Endodermal cell (in vitro differentiated cells): ENCODE measurements at regions not wholly inside any gene's neighbourhood (a gene's known extent, or its start where the extent isn't known, plus 50 kb on each side); places are given as distances from the start of the nearest gene placed in this dataset.

Experiments used
- DNase-seq: peaks from one replicate; pipeline ENCODE4 v3.0.0-alpha.2; 2017
- H3K27ac ChIP-seq: 2 replicates; pipeline ENCODE4 v1.5.1; 2013; ENCODE audit warnings: mild to moderate bottlenecking, low read depth, low read length, moderate library complexity
- H3K27me3 ChIP-seq: 2 replicates; pipeline ENCODE4 v1.6.1; 2013; ENCODE audit warnings: mild to moderate bottlenecking, low read length, moderate library complexity; ENCODE audit not compliant: insufficient read depth, control insufficient read depth, poor library complexity, severe bottlenecking
- H3K36me3 ChIP-seq: 2 replicates; pipeline ENCODE4 v1.7.0; 2013; ENCODE audit warnings: mild to moderate bottlenecking, low read length, moderate library complexity; ENCODE audit not compliant: control insufficient read depth, insufficient read depth
- H3K4me1 ChIP-seq: one replicate; pipeline ENCODE4 v1.7.0; 2013; ENCODE audit warnings: low read length; ENCODE audit not compliant: control insufficient read depth, insufficient read depth
- H3K4me3 ChIP-seq: 2 replicates; pipeline ENCODE4 v1.5.1; 2013; ENCODE audit warnings: mild to moderate bottlenecking, low read length, moderate library complexity
- H3K9ac ChIP-seq: 2 replicates; pipeline ENCODE4 v1.6.1; 2013; ENCODE audit warnings: mild to moderate bottlenecking, low read length, moderate library complexity; ENCODE audit not compliant: poor library complexity, severe bottlenecking; ENCODE audit errors: extremely low read depth
- H3K9me3 ChIP-seq: 2 replicates; pipeline ENCODE4 v1.6.1; 2013; ENCODE audit warnings: mild to moderate bottlenecking, low read length, moderate library complexity; ENCODE audit not compliant: control insufficient read depth
- H3K27ac Mint-ChIP-seq: 2 replicates; pipeline ENCODE4 v1.8.0; 2020; ENCODE audit warnings: mixed read lengths
- H3K27me3 Mint-ChIP-seq: 2 replicates; pipeline ENCODE4 v1.8.0; 2021; ENCODE audit warnings: mild to moderate bottlenecking, mixed read lengths; ENCODE audit not compliant: insufficient read depth
- H3K36me3 Mint-ChIP-seq: 2 replicates; pipeline ENCODE4 v1.8.0; 2020; ENCODE audit warnings: low read depth, mixed read lengths
- H3K4me1 Mint-ChIP-seq: 2 replicates; pipeline ENCODE4 v1.8.0; 2020; ENCODE audit warnings: mixed read lengths
- H3K4me3 Mint-ChIP-seq: 2 replicates; pipeline ENCODE4 v1.8.0; 2020; ENCODE audit warnings: mild to moderate bottlenecking, moderate library complexity, mixed read lengths
- H3K9me3 Mint-ChIP-seq: 2 replicates; pipeline ENCODE4 v1.8.0; 2020; ENCODE audit warnings: mild to moderate bottlenecking, mixed read lengths
- CTCF ChIP-seq: fragments of 200-600 bp; sonication (generic); conservative IDR thresholded peaks from 2 replicates; pipeline ENCODE4 v1.5.0; 2021; ENCODE audit warnings: antibody characterized with exemption, mild to moderate bottlenecking
- WGBS, 2 experiments: methylation state at CpG; one replicate each; pipeline versions ENCODE4 v1.1.5 to v1.1.7; 2013; ENCODE audit warnings: missing lambda C conversion rate in 2 of 2, mixed read lengths in 1 of 2; ENCODE audit not compliant: insufficient coverage in 1 of 2, insufficient read length in 1 of 2; 5-methylcytosine and 5-hydroxymethylcytosine counted together

DNA sequence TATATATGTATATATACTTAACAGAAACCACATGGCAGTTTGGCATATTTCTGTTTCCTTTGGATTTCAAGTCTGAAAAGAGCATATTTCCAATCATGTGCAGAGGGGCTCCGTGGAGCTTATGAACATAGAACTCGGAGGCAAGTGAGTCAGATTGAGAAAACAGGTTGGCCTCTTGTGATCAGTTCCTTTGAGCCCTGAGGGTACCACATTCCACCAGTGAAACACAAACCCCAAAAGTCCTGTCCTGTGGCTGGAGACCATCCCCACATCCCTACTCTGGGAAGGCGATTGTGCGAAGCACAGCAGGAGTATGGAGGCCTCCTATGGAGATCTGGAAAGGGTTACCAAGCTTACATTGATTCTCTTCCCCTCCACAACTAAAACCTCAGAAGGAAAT, 196.7 kb upstream of the TMEM72 start:
- no peaks in the 10 kb centered on the region for H3K36me3 ChIP-seq
- Mint-ChIP-seq H3K4me3 (no peak overlapping the region), H3K27ac (no peak overlapping the region), H3K27me3 (no peaks in the 10 kb centered on the region), H3K36me3 (no peaks in the 10 kb centered on the region), H3K4me1 (no peaks in the 10 kb centered on the region), H3K9me3 (no peaks in the 10 kb centered on the region)
- H3K4me1 ChIP-seq: no peaks in the 10 kb centered on the region
- no peak for DNase-seq
- no peak for TF ChIP-seq CTCF
- no peak overlapping the region for H3K27ac ChIP-seq
- no peaks in the 10 kb centered on the region for H3K27me3 ChIP-seq
- H3K4me3 ChIP-seq: no peak overlapping the region
- no peak overlapping the region for H3K9ac ChIP-seq
- no peaks in the 10 kb centered on the region for H3K9me3 ChIP-seq
- WGBS, 2 experiments: 91 to 94% methylated on average over 2 to 4 of the region's 4 CpGs

- no peak overlapping the region for H3K27ac Mint-ChIP-seq
- no peaks in the 10 kb centered on the region for H3K27me3 ChIP-seq
- H3K9ac ChIP-seq: no peak overlapping the region
- no peaks in the 10 kb centered on the region for H3K9me3 Mint-ChIP-seq
- no peak overlapping the region for H3K4me3 Mint-ChIP-seq
- DNase-seq: no peak
- H3K36me3 Mint-ChIP-seq: no peaks in the 10 kb centered on the region
- H3K27me3 Mint-ChIP-seq: no peaks in the 10 kb centered on the region
- no peaks in the 10 kb centered on the region for H3K36me3 ChIP-seq
- WGBS, 2 experiments: 88 to 89% methylated on average over 4 to 5 of the region's 5 CpGs
- no peak for TF ChIP-seq CTCF
- H3K9me3 ChIP-seq: no peaks in the 10 kb centered on the region
- H3K4me3 ChIP-seq: no peak overlapping the region
- H3K4me1 Mint-ChIP-seq: no peaks in the 10 kb centered on the region
- H3K4me1 ChIP-seq: no peaks in the 10 kb centered on the region
- no peak overlapping the region for H3K27ac ChIP-seq
These were observed 196.0 kb upstream of the TMEM72 start for GRCh38 chr10:44715136-44715535.

DNA sequence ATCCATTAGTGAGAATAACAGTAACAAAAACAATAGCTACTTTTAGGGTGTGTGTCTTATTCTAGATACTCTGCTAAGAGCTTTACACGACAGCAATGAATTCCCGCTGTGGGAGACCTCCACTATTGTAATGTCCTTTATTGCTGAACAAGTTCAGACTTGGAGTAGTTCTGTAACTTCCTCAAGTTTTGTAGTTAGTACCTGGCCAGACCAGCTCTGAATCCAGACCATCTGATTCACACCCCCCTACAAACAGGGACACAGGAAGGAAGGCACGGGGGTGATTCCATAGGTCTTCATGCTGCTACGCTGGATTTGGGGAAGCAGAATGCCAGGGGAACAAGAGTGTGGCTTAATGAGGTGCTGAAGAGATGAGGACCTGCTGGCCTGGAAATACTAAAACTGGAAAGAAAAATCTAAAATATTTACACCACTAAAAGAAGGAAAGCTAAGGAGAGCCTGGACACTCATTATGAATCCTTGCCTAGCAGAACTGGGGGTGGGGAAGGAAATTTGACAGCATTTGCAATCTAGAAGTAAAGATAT, 194.6 kb upstream of the TMEM72 start:
- no peaks in the 10 kb centered on the region for H3K4me1 Mint-ChIP-seq
- no peak overlapping the region for H3K4me3 Mint-ChIP-seq
- Histone ChIP-seq H3K27ac (no peak overlapping the region), H3K9me3 (no peaks in the 10 kb centered on the region), H3K36me3 (no peaks in the 10 kb centered on the region), H3K4me3 (no peak overlapping the region), H3K27me3 (no peaks in the 10 kb centered on the region), H3K4me1 (no peaks in the 10 kb centered on the region), H3K9ac (no peak overlapping the region)
- WGBS, 2 experiments: 89 to 94% methylated on average over 2 to 4 of the region's 4 CpGs
- TF ChIP-seq CTCF: no peak
- H3K36me3 Mint-ChIP-seq: no peaks in the 10 kb centered on the region
- H3K27me3 Mint-ChIP-seq: no peaks in the 10 kb centered on the region
- DNase-seq: no peak
- no peak overlapping the region for H3K27ac Mint-ChIP-seq
- no peaks in the 10 kb centered on the region for H3K9me3 Mint-ChIP-seq
